Heart left ventricle (tissue), 16 donors: ENCODE measurements at regions not wholly inside any gene's neighbourhood (a gene's known extent, or its start where the extent isn't known, plus 50 kb on each side); places are given as distances from the start of the nearest gene placed in this dataset.

Source experiments
- ATAC-seq, 4 donors: fragments of 200-7000 bp; cut with Tn5 transposase; one replicate each; pipeline ENCODE4 v1.9.1; 2020 to 2022; ENCODE audit warnings: moderate library complexity in 4 of 4, mild to moderate bottlenecking in 3 of 4, moderate number of reproducible peaks in 1 of 4
- DNase-seq, 5 donors: peaks; one replicate each; pipeline ENCODE4 v3.0.0-alpha.2; 2020
- H3K27ac ChIP-seq, 12 donors: fragments of 200-600 bp; sonication (generic) in 4 of 12; one replicate each; pipeline versions ENCODE4 v1.5.0 to v1.8.0; 2016 to 2022; ENCODE audit warnings: mild to moderate bottlenecking in 2 of 12
- H3K27me3 ChIP-seq, 9 donors: fragments of 200-600 bp; sonication (generic) in 2 of 9; one replicate each; pipeline versions ENCODE4 v1.5.1 to v1.8.0; 2016 to 2022; ENCODE audit warnings: mild to moderate bottlenecking in 3 of 9
- H3K36me3 ChIP-seq, 9 donors: fragments of 200-600 bp; sonication (generic) in 2 of 9; one replicate each; pipeline versions ENCODE4 v1.5.0 to v1.8.0; 2018 to 2022; ENCODE audit warnings: mild to moderate bottlenecking in 2 of 9
- H3K4me1 ChIP-seq, 12 donors: fragments of 200-600 bp; sonication (generic) in 4 of 12; one replicate each; pipeline versions ENCODE4 v1.5.0 to v1.8.0; 2016 to 2022; ENCODE audit warnings: mild to moderate bottlenecking in 3 of 12
- H3K4me3 ChIP-seq, 12 donors: fragments of 200-600 bp; sonication (generic) in 4 of 12; one replicate each; pipeline versions ENCODE4 v1.5.0 to v1.8.0; 2017 to 2022; ENCODE audit warnings: mild to moderate bottlenecking in 9 of 12, moderate library complexity in 4 of 12
- H3K9me3 ChIP-seq, 12 donors: fragments of 200-600 bp; sonication (generic) in 4 of 12; one replicate each; pipeline versions ENCODE4 v1.5.0 to v1.8.0; 2016 to 2022; ENCODE audit warnings: mild to moderate bottlenecking in 1 of 12
- CTCF ChIP-seq, 12 donors: fragments of 200-600 bp; sonication (generic) in 4 of 12; IDR thresholded peaks; one replicate each; pipeline versions ENCODE4 v1.5.0 to v1.8.0; 2018 to 2022; ENCODE audit warnings: antibody characterized with exemption in 12 of 12, mild to moderate bottlenecking in 5 of 12
- POLR2A ChIP-seq, 2 donors: fragments of 450-650 bp; IDR thresholded peaks; one replicate each; pipeline ENCODE4 v1.6.1; 2017; ENCODE audit warnings: antibody characterized with exemption in 2 of 2, mild to moderate bottlenecking in 2 of 2, moderate library complexity in 2 of 2
- WGBS, 4 donors: extraction: QIAGEN DNeasy Blood & Tissue Kit in 2 of 4; methylation state at CpG; one replicate each; pipeline versions ENCODE4 v1.1.5 to v1.1.7; 2013 to 2018; 5-methylcytosine and 5-hydroxymethylcytosine counted together
- intact Hi-C, 10 donors: fragments of 100-400 bp; cut with DNase I; formaldehyde crosslinking; loops; one replicate each; pipeline versions ENCODE4 v1.11.1 to v1.14.2; 2022
- donor health status: ischemic (EF 13 %, LVEDD 7.1; RV severe dilation, severe dysfunction).
- donor health status: healthy with polysubstance abuse.
- donor health status: DM: no; HTN: yes; CAD: no.
- donor health status: DM: no; HTN: no; CAD: no.
- donor health status: ischemic (EF 25% LVEDD 6.9; RV normal size, moderate dysfunction).
- donor health status: ischemic (EF 25% LVEDD 5.7; RV mildly dilated, moderate dysfunction).
- donor health status: healthy.
- donor health status: DM: yes; HTN: yes; CAD: no.
- donor health status: ischemic (EF 35%, LVEDD 5.7; RV mildly dilated, moderate dysfunction).
- donor health status: nonischemic (EF 11% LVEDD 7.7; RV severe dilation, severe dysfunction).
- donor health status: DM: yes; HTN: yes; CAD: no.
- donor health status: PGD.
- donor health status: ischemic (EF 29% LVEDD 5.4; RV normal size, mild dysfunction).
- donor health status: nonischemic (EF 23%, LVEDD 6.1; RV moderate dilation, normal function).

GRCh38 chr14:53740570-53740969, 216.1 kb downstream of the BMP4 start:
- Histone ChIP-seq H3K27me3 (no peaks in the 10 kb centered on the region), H3K27ac (no peak overlapping the region), H3K9me3 (no peaks in the 10 kb centered on the region), H3K4me3 (no peak overlapping the region), H3K4me1 (no peaks in the 10 kb centered on the region), H3K36me3 (no peaks in the 10 kb centered on the region)
- no peak for TF ChIP-seq POLR2A (IDR thresholded peaks at IDR 0.05)
- TF ChIP-seq CTCF (IDR thresholded peaks at IDR 0.05) = no peak
- intact Hi-C loops = no loop called here
- DNase-seq = no peak
- no peak for ATAC-seq

GRCh38 chr14:53735916-53736315, 220.7 kb downstream of the BMP4 start:
- DNase-seq (no peak), ATAC-seq (no peak)
- TF ChIP-seq POLR2A (IDR thresholded peaks at IDR 0.05) = no peak
- no peak for TF ChIP-seq CTCF (IDR thresholded peaks at IDR 0.05)
- H3K4me1 ChIP-seq = no peaks in the 10 kb centered on the region
- no peak overlapping the region for H3K4me3 ChIP-seq
- 63 to 89% (median 78%) methylated on average over 2 of the region's 2 CpGs for WGBS, 4 donors
- intact Hi-C loops = no loop called here
- no peak overlapping the region for H3K27ac ChIP-seq
- H3K36me3 ChIP-seq = no peaks in the 10 kb centered on the region
- H3K27me3 ChIP-seq = no peaks in the 10 kb centered on the region
- H3K9me3 ChIP-seq = peaks cover 0 to 4% (median 0%) of the 10 kb centered on the region in 12 donors

GRCh38 chr14:53723221-53723620, 233.4 kb downstream of the BMP4 start:
- Histone ChIP-seq H3K27ac (no peak overlapping the region), H3K4me3 (no peak overlapping the region), H3K36me3 (no peaks in the 10 kb centered on the region), H3K9me3 (peaks cover 0 to 13% (median 0%) of the 10 kb centered on the region in 12 donors), H3K4me1 (no peaks in the 10 kb centered on the region), H3K27me3 (no peaks in the 10 kb centered on the region)
- ATAC-seq (no peak), DNase-seq (no peak)
- intact Hi-C loops = no loop called here
- no peak for TF ChIP-seq CTCF (IDR thresholded peaks at IDR 0.05)
- no peak for TF ChIP-seq POLR2A (IDR thresholded peaks at IDR 0.05)
- 93 to 95% (median 94%) methylated on average over 5 of the region's 5 CpGs for WGBS, 4 donors

DNA sequence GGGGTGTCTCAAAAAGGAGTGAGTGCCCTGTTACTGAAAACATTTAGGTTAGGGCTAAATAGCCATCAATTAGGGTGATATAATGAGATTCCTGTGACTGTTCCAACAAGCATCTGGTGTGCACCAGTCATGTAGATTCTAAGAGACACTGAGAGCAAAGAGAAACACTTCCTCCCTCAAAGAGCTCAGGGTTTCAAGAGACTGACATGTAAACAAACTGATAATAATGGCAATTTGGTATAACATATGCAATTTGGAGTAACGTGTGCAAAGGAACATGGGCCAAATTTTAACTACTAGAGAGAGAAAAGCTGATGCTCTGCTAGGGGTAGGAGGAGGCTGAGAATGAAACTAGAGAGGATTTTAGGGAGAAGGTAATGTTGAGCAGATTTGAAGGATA, 237.1 kb downstream of the BMP4 start:
- H3K36me3 ChIP-seq = no peaks in the 10 kb centered on the region
- 68 to 74% (median 71%) methylated on average over 1 of the region's 1 CpG for WGBS, 4 donors
- no peak overlapping the region for H3K4me3 ChIP-seq
- peaks cover 0 to 28% (median 13%) of the 10 kb centered on the region in 12 donors for H3K4me1 ChIP-seq
- intact Hi-C loops = loop anchor here in 3 of 10 donors (5.0 to 10.0 kb wide), 3 partner anchors 153 to 235 kb away; partner anchors contain the start of gene BMP4 (in 1 of the 3)
- H3K9me3 ChIP-seq = peaks cover 0 to 13% (median 0%) of the 10 kb centered on the region in 12 donors
- H3K27me3 ChIP-seq = no peaks in the 10 kb centered on the region
- no peak overlapping the region for H3K27ac ChIP-seq
- DNase-seq (no peak), ATAC-seq (no peak)
- no peak for TF ChIP-seq POLR2A (IDR thresholded peaks at IDR 0.05)
- no peak for TF ChIP-seq CTCF (IDR thresholded peaks at IDR 0.05)
